Neural cell (in vitro differentiated cells): ENCODE measurements at regions not wholly inside any gene's neighbourhood (a gene's known extent, or its start where the extent isn't known, plus 50 kb on each side); places are given as distances from the start of the nearest gene placed in this dataset.

Source experiments
- H2AFZ ChIP-seq: fragments of 200-600, 300-800 bp; sonication (generic), shearing (Covaris generic); 2 replicates; pipeline ENCODE4 v1.6.0; 2014; ENCODE audit warnings: low read depth, mild to moderate bottlenecking, antibody characterized with exemption, low read length, moderate library complexity
- H3F3A ChIP-seq: fragments of 200-600 bp; shearing (Covaris generic); 2 replicates; pipeline ENCODE4 v1.6.1; 2016; ENCODE audit warnings: mild to moderate bottlenecking, moderate library complexity, mixed read lengths, antibody characterized with exemption, low read length; ENCODE audit not compliant: insufficient read depth, poor library complexity, severe bottlenecking
- H3K27ac ChIP-seq: fragments of 200-600, 300-800 bp; sonication (generic), shearing (Covaris generic); 2 replicates; pipeline ENCODE4 v1.5.1; 2014; ENCODE audit warnings: mild to moderate bottlenecking, low read length, moderate library complexity
- H3K27me3 ChIP-seq: fragments of 300-800, 200-600 bp; sonication (generic), shearing (Covaris generic); 2 replicates; pipeline ENCODE4 v1.6.0; 2014; ENCODE audit warnings: mild to moderate bottlenecking, low read depth, low read length, moderate library complexity; ENCODE audit not compliant: insufficient read depth
- H3K36me3 ChIP-seq: fragments of 300-800, 200-600 bp; sonication (generic), shearing (Covaris generic); 2 replicates; pipeline ENCODE4 v1.5.1; 2014; ENCODE audit warnings: mild to moderate bottlenecking, antibody characterized with exemption, low read length, moderate library complexity; ENCODE audit not compliant: insufficient read depth
- H3K4me2 ChIP-seq: fragments of 300-800, 200-600 bp; sonication (generic), shearing (Covaris generic); 2 replicates; pipeline ENCODE4 v1.6.0; 2014; ENCODE audit warnings: mild to moderate bottlenecking, low read length
- H3K4me3 ChIP-seq: fragments of 300-800, 200-600 bp; sonication (generic), shearing (Covaris generic); 2 replicates; pipeline ENCODE4 v1.5.1; 2014; ENCODE audit warnings: mild to moderate bottlenecking, low read length, moderate library complexity
- H3K79me2 ChIP-seq: fragments of 200-600 bp; shearing (Covaris generic); replicated peaks from 2 replicates; pipeline ENCODE4 v1.6.0; 2014; ENCODE audit warnings: mild to moderate bottlenecking, low read length, moderate library complexity; ENCODE audit not compliant: insufficient read depth
- H3K9ac ChIP-seq: fragments of 300-800, 200-600 bp; sonication (generic), shearing (Covaris generic); 2 replicates; pipeline ENCODE4 v1.6.1; 2016; ENCODE audit warnings: mild to moderate bottlenecking, low read length, mixed read lengths
- H3K9me2 ChIP-seq: fragments of 200-600 bp; shearing (Covaris generic); 2 replicates; pipeline ENCODE4 v1.6.1; 2016; ENCODE audit warnings: mild to moderate bottlenecking, low read length, mixed read lengths; ENCODE audit not compliant: insufficient read depth
- H3K9me3 ChIP-seq: fragments of 200-600, 300-800 bp; sonication (generic), shearing (Covaris generic); 2 replicates; pipeline ENCODE4 v1.6.1; 2016; ENCODE audit warnings: mild to moderate bottlenecking, mixed run types, low read length, moderate library complexity, mixed read lengths
- H4K20me1 ChIP-seq: fragments of 200-600 bp; shearing (Covaris generic); 2 replicates; pipeline ENCODE4 v1.6.1; 2016; ENCODE audit warnings: mild to moderate bottlenecking, mixed run types; ENCODE audit not compliant: insufficient read depth
- EP300 ChIP-seq: fragments of 450-650 bp; conservative IDR thresholded peaks from 2 replicates; pipeline ENCODE4 v1.6.1; 2014; ENCODE audit warnings: antibody characterized with exemption, mild to moderate bottlenecking, moderate library complexity; ENCODE audit not compliant: poor library complexity, severe bottlenecking
- EZH2 ChIP-seq: fragments of 200-600, 300-800 bp; shearing (Covaris generic), sonication (generic); IDR thresholded peaks from 2 replicates; pipeline ENCODE4 v1.6.1; 2014; ENCODE audit warnings: antibody characterized with exemption, low read length, borderline replicate concordance, mild to moderate bottlenecking; ENCODE audit not compliant: insufficient read depth, poor library complexity, severe bottlenecking
- MXI1 ChIP-seq: fragments of 450-650 bp; conservative IDR thresholded peaks from 2 replicates; pipeline ENCODE4 v1.6.1; 2014; ENCODE audit warnings: antibody characterized with exemption, mild to moderate bottlenecking; ENCODE audit not compliant: poor library complexity, severe bottlenecking
- POLR2AphosphoS5 ChIP-seq: IDR thresholded peaks from 2 replicates; pipeline ENCODE4 v1.6.1; 2012
- RAD21 ChIP-seq: fragments of 450-650 bp; conservative IDR thresholded peaks from 2 replicates; pipeline ENCODE4 v1.6.1; 2014; ENCODE audit warnings: antibody characterized with exemption, mild to moderate bottlenecking, moderate library complexity
- SMC3 ChIP-seq: fragments of 450-650 bp; conservative IDR thresholded peaks from 2 replicates; pipeline ENCODE4 v1.6.1; 2014; ENCODE audit warnings: antibody characterized with exemption, mild to moderate bottlenecking, moderate library complexity; ENCODE audit not compliant: poor library complexity
- TAF1 ChIP-seq: IDR thresholded peaks from 2 replicates; pipeline ENCODE4 v1.6.1; 2012; ENCODE audit warnings: low read depth
- TF ChIP-seq, protein P1 (sequence below): IDR thresholded peaks from 2 replicates; pipeline ENCODE4 v1.6.1; 2012; ENCODE audit warnings: borderline replicate concordance
- TF ChIP-seq, protein P2 (sequence below): fragments of 450-650 bp; IDR thresholded peaks from 2 replicates; pipeline ENCODE4 v1.5.1; 2014; ENCODE audit warnings: antibody characterized with exemption, mild to moderate bottlenecking, moderate library complexity; ENCODE audit not compliant: poor library complexity, severe bottlenecking

DNA sequence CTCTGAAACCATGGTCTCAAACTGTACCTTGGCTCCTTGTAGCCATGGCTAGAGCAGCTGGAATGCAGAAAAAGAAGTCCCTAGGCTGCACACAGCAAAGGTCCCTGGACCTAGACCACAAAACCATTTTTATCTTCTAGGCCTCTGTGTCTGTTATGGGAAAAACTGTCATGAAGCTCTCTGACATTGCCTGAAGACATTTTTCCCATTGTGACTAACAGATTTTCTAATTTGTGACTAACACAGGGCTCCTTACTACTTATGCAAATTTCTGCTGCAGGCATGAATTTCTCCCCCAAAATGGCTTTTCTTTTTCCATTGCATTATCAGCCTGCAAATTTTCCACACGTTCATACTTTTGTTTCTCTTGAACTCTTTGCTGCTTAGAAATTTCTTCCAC is 470.4 kb downstream of the KDM5D start:
- H4K20me1 ChIP-seq, result no peaks in the 10 kb centered on the region
- TF ChIP-seq MXI1 (no peak), EZH2 (no peak)
- no peak overlapping the region for H3K4me2 ChIP-seq
- H3K27ac ChIP-seq, result no peak overlapping the region
- no peaks in the 10 kb centered on the region for H3K27me3 ChIP-seq
- no peaks in the 10 kb centered on the region for H3F3A ChIP-seq
- H3K36me3 ChIP-seq, result no peaks in the 10 kb centered on the region
- no peak overlapping the region for H3K4me3 ChIP-seq
- H3K9me2 ChIP-seq, result no peaks in the 10 kb centered on the region
- H2AFZ ChIP-seq, result no peak overlapping the region
- H3K79me2 ChIP-seq, result no peaks in the 10 kb centered on the region
- no peaks in the 10 kb centered on the region for H3K9me3 ChIP-seq
- H3K9ac ChIP-seq, result no peak overlapping the region

DNA sequence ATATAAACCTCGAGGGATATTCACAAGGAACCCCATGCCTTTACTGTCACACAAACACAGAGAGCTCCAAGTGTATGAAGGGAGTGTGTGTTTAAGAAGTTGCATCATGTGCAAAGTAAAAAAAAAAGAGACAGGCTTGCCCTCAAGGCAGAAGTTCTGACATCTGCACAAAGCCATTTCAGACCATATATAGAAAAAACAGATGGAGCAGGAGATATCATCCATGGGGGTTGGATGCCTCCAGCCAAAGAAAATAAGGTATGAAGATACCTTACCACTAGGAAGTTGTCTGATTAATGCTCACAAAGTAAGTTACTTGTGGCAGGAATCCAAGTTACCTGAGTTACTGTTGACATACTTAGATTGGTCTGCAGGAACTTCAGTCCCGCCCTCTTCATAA is 476.2 kb downstream of the KDM5D start:
- TF ChIP-seq EZH2 (no peak), POLR2AphosphoS5 (no peak), EP300 (no peak), MXI1 (no peak), SMC3 (no peak), RAD21 (no peak), TAF1 (no peak)
- TF ChIP-seq, protein P1, sequence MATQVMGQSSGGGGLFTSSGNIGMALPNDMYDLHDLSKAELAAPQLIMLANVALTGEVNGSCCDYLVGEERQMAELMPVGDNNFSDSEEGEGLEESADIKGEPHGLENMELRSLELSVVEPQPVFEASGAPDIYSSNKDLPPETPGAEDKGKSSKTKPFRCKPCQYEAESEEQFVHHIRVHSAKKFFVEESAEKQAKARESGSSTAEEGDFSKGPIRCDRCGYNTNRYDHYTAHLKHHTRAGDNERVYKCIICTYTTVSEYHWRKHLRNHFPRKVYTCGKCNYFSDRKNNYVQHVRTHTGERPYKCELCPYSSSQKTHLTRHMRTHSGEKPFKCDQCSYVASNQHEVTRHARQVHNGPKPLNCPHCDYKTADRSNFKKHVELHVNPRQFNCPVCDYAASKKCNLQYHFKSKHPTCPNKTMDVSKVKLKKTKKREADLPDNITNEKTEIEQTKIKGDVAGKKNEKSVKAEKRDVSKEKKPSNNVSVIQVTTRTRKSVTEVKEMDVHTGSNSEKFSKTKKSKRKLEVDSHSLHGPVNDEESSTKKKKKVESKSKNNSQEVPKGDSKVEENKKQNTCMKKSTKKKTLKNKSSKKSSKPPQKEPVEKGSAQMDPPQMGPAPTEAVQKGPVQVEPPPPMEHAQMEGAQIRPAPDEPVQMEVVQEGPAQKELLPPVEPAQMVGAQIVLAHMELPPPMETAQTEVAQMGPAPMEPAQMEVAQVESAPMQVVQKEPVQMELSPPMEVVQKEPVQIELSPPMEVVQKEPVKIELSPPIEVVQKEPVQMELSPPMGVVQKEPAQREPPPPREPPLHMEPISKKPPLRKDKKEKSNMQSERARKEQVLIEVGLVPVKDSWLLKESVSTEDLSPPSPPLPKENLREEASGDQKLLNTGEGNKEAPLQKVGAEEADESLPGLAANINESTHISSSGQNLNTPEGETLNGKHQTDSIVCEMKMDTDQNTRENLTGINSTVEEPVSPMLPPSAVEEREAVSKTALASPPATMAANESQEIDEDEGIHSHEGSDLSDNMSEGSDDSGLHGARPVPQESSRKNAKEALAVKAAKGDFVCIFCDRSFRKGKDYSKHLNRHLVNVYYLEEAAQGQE, result no peak
- TF ChIP-seq, protein P2, sequence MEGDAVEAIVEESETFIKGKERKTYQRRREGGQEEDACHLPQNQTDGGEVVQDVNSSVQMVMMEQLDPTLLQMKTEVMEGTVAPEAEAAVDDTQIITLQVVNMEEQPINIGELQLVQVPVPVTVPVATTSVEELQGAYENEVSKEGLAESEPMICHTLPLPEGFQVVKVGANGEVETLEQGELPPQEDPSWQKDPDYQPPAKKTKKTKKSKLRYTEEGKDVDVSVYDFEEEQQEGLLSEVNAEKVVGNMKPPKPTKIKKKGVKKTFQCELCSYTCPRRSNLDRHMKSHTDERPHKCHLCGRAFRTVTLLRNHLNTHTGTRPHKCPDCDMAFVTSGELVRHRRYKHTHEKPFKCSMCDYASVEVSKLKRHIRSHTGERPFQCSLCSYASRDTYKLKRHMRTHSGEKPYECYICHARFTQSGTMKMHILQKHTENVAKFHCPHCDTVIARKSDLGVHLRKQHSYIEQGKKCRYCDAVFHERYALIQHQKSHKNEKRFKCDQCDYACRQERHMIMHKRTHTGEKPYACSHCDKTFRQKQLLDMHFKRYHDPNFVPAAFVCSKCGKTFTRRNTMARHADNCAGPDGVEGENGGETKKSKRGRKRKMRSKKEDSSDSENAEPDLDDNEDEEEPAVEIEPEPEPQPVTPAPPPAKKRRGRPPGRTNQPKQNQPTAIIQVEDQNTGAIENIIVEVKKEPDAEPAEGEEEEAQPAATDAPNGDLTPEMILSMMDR, result no peak
- H3K36me3 ChIP-seq, result no peaks in the 10 kb centered on the region
- no peak overlapping the region for H3K27ac ChIP-seq
- no peak overlapping the region for H3K9ac ChIP-seq
- no peaks in the 10 kb centered on the region for H4K20me1 ChIP-seq
- no peaks in the 10 kb centered on the region for H3K27me3 ChIP-seq
- H3K4me3 ChIP-seq, result no peak overlapping the region
- no peaks in the 10 kb centered on the region for H3K9me3 ChIP-seq
- H3K79me2 ChIP-seq, result no peaks in the 10 kb centered on the region
- no peak overlapping the region for H3K4me2 ChIP-seq
- no peak overlapping the region for H2AFZ ChIP-seq
- H3K9me2 ChIP-seq, result no peaks in the 10 kb centered on the region
- no peaks in the 10 kb centered on the region for H3F3A ChIP-seq

DNA sequence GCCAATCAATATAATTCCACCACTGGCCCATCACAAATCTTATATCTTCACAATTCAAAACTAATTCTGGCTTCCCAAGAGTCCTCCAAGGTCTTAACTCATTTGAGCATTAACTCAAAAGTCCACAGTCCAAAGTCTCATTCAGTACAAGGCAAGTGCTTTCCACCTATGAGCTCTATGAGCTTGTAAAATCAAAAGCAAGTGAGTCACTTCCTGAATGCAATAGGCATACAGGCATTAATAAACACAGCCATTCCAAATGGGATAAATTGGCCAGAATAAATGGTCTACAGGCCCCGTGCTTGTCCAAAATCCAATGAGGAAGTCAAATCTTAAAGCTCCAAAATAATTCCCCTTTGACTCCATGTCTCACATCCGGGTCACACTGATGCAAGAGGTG is 479.1 kb downstream of the KDM5D start:
- no peak overlapping the region for H3K27ac ChIP-seq
- no peak overlapping the region for H3K4me3 ChIP-seq
- no peaks in the 10 kb centered on the region for H3F3A ChIP-seq
- H3K9ac ChIP-seq, result no peak overlapping the region
- H3K9me3 ChIP-seq, result no peaks in the 10 kb centered on the region
- no peaks in the 10 kb centered on the region for H3K79me2 ChIP-seq
- H3K4me2 ChIP-seq, result no peak overlapping the region
- no peaks in the 10 kb centered on the region for H3K36me3 ChIP-seq
- no peaks in the 10 kb centered on the region for H3K27me3 ChIP-seq
- H4K20me1 ChIP-seq, result no peaks in the 10 kb centered on the region
- no peak for TF ChIP-seq EZH2
- TF ChIP-seq TAF1, result no peak
- no peak for TF ChIP-seq RAD21
- TF ChIP-seq POLR2AphosphoS5, result no peak
- TF ChIP-seq, protein P1, result no peak
- TF ChIP-seq SMC3, result no peak
- H2AFZ ChIP-seq, result no peak overlapping the region
- H3K9me2 ChIP-seq, result no peaks in the 10 kb centered on the region
